ENCODE measurements at regions not wholly inside any gene's neighbourhood (a gene's known extent, or its start where the extent isn't known, plus 50 kb on each side); places are given as distances from the start of the nearest gene placed in this dataset.

DNA sequence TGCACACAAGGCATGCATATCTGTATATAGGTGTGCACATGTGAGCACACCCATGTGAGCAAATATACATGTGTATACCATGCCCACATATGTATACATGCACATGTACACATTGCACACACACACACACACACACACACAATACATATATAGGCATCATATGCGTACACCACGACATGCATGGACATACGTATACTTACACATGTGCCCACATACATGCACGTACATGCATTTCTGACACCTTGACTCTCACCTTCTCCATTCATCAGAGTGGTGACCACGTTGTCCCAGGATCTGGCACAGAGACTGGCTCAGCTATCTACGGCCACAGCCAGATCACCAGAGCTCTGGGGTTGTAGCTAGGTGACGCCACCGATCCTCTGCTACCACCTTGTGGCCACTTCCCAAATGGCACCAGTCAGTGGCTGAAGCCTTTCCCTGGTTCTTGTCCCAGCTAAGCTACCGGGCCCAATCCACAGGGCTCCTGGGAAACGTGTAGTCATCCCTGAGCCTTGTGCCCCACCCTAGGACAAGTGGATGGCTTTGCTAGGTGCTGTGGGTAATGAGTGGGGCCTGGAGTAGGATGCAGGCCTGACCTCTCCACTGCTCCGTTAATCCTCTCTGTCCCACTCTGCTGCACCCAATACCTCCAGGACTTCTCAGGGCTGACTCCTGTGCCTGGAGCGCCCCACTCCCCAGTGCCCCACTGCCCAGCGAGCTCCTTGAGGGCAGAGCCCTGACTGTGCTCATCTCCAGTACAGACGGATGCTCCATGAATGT, 194.4 kb downstream of the RGS3 start:
- no peaks in the 10 kb centered on the region for H3K36me3 ChIP-seq (ENCODE audit: insufficient read depth, low read length)
- TF ChIP-seq, protein P1, sequence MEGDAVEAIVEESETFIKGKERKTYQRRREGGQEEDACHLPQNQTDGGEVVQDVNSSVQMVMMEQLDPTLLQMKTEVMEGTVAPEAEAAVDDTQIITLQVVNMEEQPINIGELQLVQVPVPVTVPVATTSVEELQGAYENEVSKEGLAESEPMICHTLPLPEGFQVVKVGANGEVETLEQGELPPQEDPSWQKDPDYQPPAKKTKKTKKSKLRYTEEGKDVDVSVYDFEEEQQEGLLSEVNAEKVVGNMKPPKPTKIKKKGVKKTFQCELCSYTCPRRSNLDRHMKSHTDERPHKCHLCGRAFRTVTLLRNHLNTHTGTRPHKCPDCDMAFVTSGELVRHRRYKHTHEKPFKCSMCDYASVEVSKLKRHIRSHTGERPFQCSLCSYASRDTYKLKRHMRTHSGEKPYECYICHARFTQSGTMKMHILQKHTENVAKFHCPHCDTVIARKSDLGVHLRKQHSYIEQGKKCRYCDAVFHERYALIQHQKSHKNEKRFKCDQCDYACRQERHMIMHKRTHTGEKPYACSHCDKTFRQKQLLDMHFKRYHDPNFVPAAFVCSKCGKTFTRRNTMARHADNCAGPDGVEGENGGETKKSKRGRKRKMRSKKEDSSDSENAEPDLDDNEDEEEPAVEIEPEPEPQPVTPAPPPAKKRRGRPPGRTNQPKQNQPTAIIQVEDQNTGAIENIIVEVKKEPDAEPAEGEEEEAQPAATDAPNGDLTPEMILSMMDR (IDR thresholded peaks at IDR 0.05; ENCODE audit: poor library complexity, severe bottlenecking), result peak; percentile 99
- TF ChIP-seq EZH2 (IDR thresholded peaks at IDR 0.05; ENCODE audit: borderline replicate concordance, insufficient read depth, low read length, poor library complexity, severe bottlenecking) (no peak), MXI1 (conservative IDR thresholded peaks at IDR 0.05; ENCODE audit: poor library complexity, severe bottlenecking) (peak; percentile 37), TAF1 (IDR thresholded peaks at IDR 0.05; ENCODE audit: low read depth) (no peak), EP300 (conservative IDR thresholded peaks at IDR 0.05; ENCODE audit: poor library complexity, severe bottlenecking) (no peak), SMC3 (conservative IDR thresholded peaks at IDR 0.05; ENCODE audit: poor library complexity) (peak; percentile 99), POLR2AphosphoS5 (IDR thresholded peaks at IDR 0.05) (no peak), RAD21 (conservative IDR thresholded peaks at IDR 0.05) (peak; percentile 99), REST (IDR thresholded peaks at IDR 0.05; ENCODE audit: borderline replicate concordance) (no peak)
- H3K9me2 ChIP-seq (ENCODE audit: insufficient read depth, low read length), result no peaks in the 10 kb centered on the region
- no peaks in the 10 kb centered on the region for H3F3A ChIP-seq (ENCODE audit: insufficient read depth, low read length, poor library complexity, severe bottlenecking)
- peak overlapping the region; percentile 41 for H3K9ac ChIP-seq (ENCODE audit: low read length)
- no peak overlapping the region for H3K4me2 ChIP-seq (ENCODE audit: low read length)
- no peaks in the 10 kb centered on the region for H3K79me2 ChIP-seq (replicated peaks; ENCODE audit: insufficient read depth, low read length)
- no peak overlapping the region for H3K4me3 ChIP-seq (ENCODE audit: low read length)
- H2AFZ ChIP-seq (ENCODE audit: low read depth, low read length), result no peak overlapping the region
- no peaks in the 10 kb centered on the region for H4K20me1 ChIP-seq (ENCODE audit: insufficient read depth)
- no peaks in the 10 kb centered on the region for H3K9me3 ChIP-seq (ENCODE audit: low read length)
- H3K27me3 ChIP-seq (ENCODE audit: insufficient read depth, low read depth, low read length), result no peaks in the 10 kb centered on the region
- no peak overlapping the region for H3K27ac ChIP-seq (ENCODE audit: low read length)

DNA sequence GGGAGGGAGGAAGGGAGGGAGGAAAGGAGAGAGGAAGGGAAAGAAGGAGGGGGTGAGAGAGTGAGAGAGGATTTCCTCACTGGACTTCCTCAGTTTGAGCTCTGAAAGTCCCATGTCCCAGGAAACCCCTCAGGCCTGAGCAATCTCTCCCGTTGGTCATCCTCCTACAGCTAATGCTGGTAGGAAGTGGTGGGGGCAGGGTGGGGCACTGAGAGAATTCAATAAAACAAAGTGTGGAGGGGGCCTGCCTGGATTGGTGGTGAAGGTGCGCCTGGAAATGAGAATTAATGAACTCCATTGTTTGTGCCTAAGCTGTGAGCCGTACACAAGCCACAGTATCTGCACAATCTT, 195.0 kb downstream of the RGS3 start:
- H3K9ac ChIP-seq (ENCODE audit: low read length), result peak overlapping the region; percentile 41
- H3K9me2 ChIP-seq (ENCODE audit: insufficient read depth, low read length), result no peaks in the 10 kb centered on the region
- no peaks in the 10 kb centered on the region for H3K9me3 ChIP-seq (ENCODE audit: low read length)
- no peak overlapping the region for H3K4me2 ChIP-seq (ENCODE audit: low read length)
- no peaks in the 10 kb centered on the region for H3F3A ChIP-seq (ENCODE audit: insufficient read depth, low read length, poor library complexity, severe bottlenecking)
- H3K4me3 ChIP-seq (ENCODE audit: low read length), result no peak overlapping the region
- H3K36me3 ChIP-seq (ENCODE audit: insufficient read depth, low read length), result no peaks in the 10 kb centered on the region
- H2AFZ ChIP-seq (ENCODE audit: low read depth, low read length), result no peak overlapping the region
- H4K20me1 ChIP-seq (ENCODE audit: insufficient read depth), result no peaks in the 10 kb centered on the region
- H3K79me2 ChIP-seq (replicated peaks; ENCODE audit: insufficient read depth, low read length), result no peaks in the 10 kb centered on the region
- TF ChIP-seq, protein P1 (IDR thresholded peaks at IDR 0.05; ENCODE audit: poor library complexity, severe bottlenecking), result no peak
- TF ChIP-seq MXI1 (conservative IDR thresholded peaks at IDR 0.05; ENCODE audit: poor library complexity, severe bottlenecking) (no peak), EZH2 (IDR thresholded peaks at IDR 0.05; ENCODE audit: borderline replicate concordance, insufficient read depth, low read length, poor library complexity, severe bottlenecking) (no peak), RAD21 (conservative IDR thresholded peaks at IDR 0.05) (no peak), TAF1 (IDR thresholded peaks at IDR 0.05; ENCODE audit: low read depth) (no peak), SMC3 (conservative IDR thresholded peaks at IDR 0.05; ENCODE audit: poor library complexity) (no peak)
- no peaks in the 10 kb centered on the region for H3K27me3 ChIP-seq (ENCODE audit: insufficient read depth, low read depth, low read length)
- no peak overlapping the region for H3K27ac ChIP-seq (ENCODE audit: low read length)

All from neural cell (in vitro differentiated cells).